Body of pancreas (tissue), 4 donors: ENCODE measurements at regions not wholly inside any gene's neighbourhood (a gene's known extent, or its start where the extent isn't known, plus 50 kb on each side); places are given as distances from the start of the nearest gene placed in this dataset.

ENCODE experiments used
- ATAC-seq: fragments of 150-250 bp; one replicate; pipeline ENCODE4 v1.9.1; 2016
- DNase-seq, 4 donors: peaks; one replicate each; pipeline ENCODE4 v3.0.0-alpha.2; 2019
- H3K27ac ChIP-seq, 4 donors: fragments of 200-600 bp; sonication (generic); 1 replicate in 3 of 4; 2 replicates in 1 of 4; pipeline versions ENCODE4 v1.5.1 to v1.6.1; 2016 to 2019; ENCODE audit warnings: mild to moderate bottlenecking in 1 of 4, mixed read lengths in 1 of 4, moderate library complexity in 1 of 4
- H3K27me3 ChIP-seq, 2 donors: fragments of 200-600 bp; sonication (generic); one replicate each; pipeline ENCODE4 v1.6.0; 2016; ENCODE audit warnings: mild to moderate bottlenecking in 1 of 2
- H3K36me3 ChIP-seq, 2 donors: fragments of 200-600 bp; sonication (generic); replicated peaks in 1 of 2; 2 replicates each; pipeline ENCODE4 v1.5.1; 2016; ENCODE audit warnings: low read depth in 2 of 2; ENCODE audit not compliant: insufficient read depth in 1 of 2
- H3K4me1 ChIP-seq: fragments of 200-600 bp; sonication (generic); one replicate; pipeline ENCODE4 v1.6.0; 2016
- H3K4me3 ChIP-seq, 2 donors: fragments of 200-600 bp; sonication (generic); 1 replicate in 1 of 2; 2 replicates in 1 of 2; pipeline ENCODE4 v1.5.1; 2016 to 2019
- H3K9me3 ChIP-seq, 3 donors: fragments of 200-600 bp; sonication (generic); 1 replicate in 2 of 3; 2 replicates in 1 of 3; pipeline ENCODE4 v1.5.1; 2016
- POLR2A ChIP-seq, 3 donors: fragments of 450-650 bp; IDR thresholded peaks; one replicate each; pipeline ENCODE4 v1.6.1; 2016; ENCODE audit warnings: antibody characterized with exemption in 3 of 3, mild to moderate bottlenecking in 2 of 3
- WGBS, 2 donors: methylation state at CpG; one replicate each; pipeline ENCODE4 v1.1.5; 2017; 5-methylcytosine and 5-hydroxymethylcytosine counted together
- intact Hi-C: fragments of 100-400 bp; cut with DNase I; formaldehyde crosslinking; loops from one replicate; pipeline ENCODE4 v1.15.1; 2023
- TF ChIP-seq, protein P1 (sequence below), 7 experiments: fragments of 450-650 bp in 4 of 7; fragments of 200-600 bp in 3 of 7; sonication (generic) in 3 of 7; IDR thresholded peaks; one replicate each; pipeline ENCODE4 v1.5.1; 2016 to 2019; ENCODE audit warnings: antibody characterized with exemption in 7 of 7

DNA sequence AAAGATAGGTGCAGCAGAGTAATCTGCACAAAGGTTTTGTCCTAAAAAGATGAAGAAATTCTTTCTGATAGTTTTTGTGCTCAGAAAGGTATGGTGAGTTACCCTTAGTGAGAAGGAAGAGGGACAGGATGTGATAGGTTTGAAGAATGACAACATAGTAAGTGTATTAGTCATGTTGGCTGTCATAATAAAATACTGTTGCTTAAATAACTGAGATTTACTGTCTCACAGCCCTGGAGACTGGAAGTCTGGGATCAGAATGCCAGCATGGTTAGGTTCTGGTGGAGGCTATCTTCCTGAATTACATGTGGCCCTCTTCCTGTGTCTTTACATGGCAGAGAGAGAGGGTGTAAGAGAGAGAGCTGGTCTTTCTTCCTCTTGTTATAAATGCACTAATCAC is 965.2 kb downstream of the TTLL7 start:
- DNase-seq: no peak
- TF ChIP-seq POLR2A (IDR thresholded peaks at IDR 0.05): no peak
- TF ChIP-seq, protein P1, sequence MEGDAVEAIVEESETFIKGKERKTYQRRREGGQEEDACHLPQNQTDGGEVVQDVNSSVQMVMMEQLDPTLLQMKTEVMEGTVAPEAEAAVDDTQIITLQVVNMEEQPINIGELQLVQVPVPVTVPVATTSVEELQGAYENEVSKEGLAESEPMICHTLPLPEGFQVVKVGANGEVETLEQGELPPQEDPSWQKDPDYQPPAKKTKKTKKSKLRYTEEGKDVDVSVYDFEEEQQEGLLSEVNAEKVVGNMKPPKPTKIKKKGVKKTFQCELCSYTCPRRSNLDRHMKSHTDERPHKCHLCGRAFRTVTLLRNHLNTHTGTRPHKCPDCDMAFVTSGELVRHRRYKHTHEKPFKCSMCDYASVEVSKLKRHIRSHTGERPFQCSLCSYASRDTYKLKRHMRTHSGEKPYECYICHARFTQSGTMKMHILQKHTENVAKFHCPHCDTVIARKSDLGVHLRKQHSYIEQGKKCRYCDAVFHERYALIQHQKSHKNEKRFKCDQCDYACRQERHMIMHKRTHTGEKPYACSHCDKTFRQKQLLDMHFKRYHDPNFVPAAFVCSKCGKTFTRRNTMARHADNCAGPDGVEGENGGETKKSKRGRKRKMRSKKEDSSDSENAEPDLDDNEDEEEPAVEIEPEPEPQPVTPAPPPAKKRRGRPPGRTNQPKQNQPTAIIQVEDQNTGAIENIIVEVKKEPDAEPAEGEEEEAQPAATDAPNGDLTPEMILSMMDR (IDR thresholded peaks at IDR 0.05): no peak
- H3K27ac ChIP-seq: no peak overlapping the region
- H3K4me1 ChIP-seq: no peaks in the 10 kb centered on the region
- no peak for ATAC-seq
- H3K9me3 ChIP-seq: no peaks in the 10 kb centered on the region
- no peaks in the 10 kb centered on the region for H3K36me3 ChIP-seq
- no peaks in the 10 kb centered on the region for H3K27me3 ChIP-seq
- intact Hi-C loops: no loop called here
- H3K4me3 ChIP-seq: no peak overlapping the region

DNA sequence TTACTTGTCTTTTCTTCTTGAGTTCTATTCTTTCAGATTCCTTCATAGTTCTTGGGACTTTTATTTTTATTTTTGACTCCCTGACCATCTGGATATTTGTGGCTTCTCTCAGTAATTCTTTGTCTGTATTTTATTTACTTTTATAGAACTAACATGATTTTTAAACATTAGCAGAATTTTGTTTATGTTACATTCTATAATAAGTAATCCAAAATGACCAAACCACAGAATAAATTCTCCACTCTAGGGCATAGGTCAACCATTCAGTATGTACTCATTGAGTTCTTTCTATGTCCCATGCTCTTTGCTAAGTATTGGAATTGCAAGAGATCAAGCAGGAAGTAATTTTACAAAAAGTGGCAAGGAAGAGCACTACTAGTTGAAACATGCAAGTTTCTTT is 969.0 kb downstream of the TTLL7 start:
- H3K4me1 ChIP-seq: no peaks in the 10 kb centered on the region
- TF ChIP-seq, protein P1 (IDR thresholded peaks at IDR 0.05): no peak
- TF ChIP-seq POLR2A (IDR thresholded peaks at IDR 0.05): no peak
- no peaks in the 10 kb centered on the region for H3K9me3 ChIP-seq
- no peak overlapping the region for H3K27ac ChIP-seq
- no peaks in the 10 kb centered on the region for H3K27me3 ChIP-seq
- no peak for DNase-seq
- no peak for ATAC-seq
- intact Hi-C loops: no loop called here
- H3K36me3 ChIP-seq: no peaks in the 10 kb centered on the region
- H3K4me3 ChIP-seq: no peak overlapping the region

DNA sequence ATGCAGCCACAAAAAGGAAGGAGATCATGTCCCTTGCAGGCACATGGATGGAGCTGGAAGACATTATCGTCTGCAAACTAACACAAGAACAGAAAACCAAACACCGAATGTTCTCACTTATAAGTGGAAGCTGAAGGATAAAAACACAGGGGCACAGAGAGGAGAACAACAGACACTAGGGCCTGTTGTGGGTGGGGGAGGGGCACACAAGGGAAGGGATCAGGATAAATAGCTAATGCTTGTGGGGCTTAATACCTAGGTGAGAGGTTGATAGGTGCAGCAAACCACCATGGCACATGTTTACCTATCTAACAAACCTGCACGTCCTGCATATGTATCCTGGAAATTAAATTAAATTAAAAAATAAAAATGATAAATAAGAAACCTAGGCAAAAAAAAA is 969.9 kb downstream of the TTLL7 start:
- 90 to 92% methylated on average over 3 of the region's 3 CpGs for WGBS, 2 donors
- DNase-seq: no peak
- Histone ChIP-seq H3K27ac (no peak overlapping the region), H3K27me3 (no peaks in the 10 kb centered on the region), H3K9me3 (no peaks in the 10 kb centered on the region), H3K36me3 (no peaks in the 10 kb centered on the region), H3K4me3 (no peak overlapping the region), H3K4me1 (no peaks in the 10 kb centered on the region)
- intact Hi-C loops: no loop called here
- no peak for TF ChIP-seq POLR2A (IDR thresholded peaks at IDR 0.05)
- TF ChIP-seq, protein P1 (IDR thresholded peaks at IDR 0.05): no peak
- no peak for ATAC-seq

DNA sequence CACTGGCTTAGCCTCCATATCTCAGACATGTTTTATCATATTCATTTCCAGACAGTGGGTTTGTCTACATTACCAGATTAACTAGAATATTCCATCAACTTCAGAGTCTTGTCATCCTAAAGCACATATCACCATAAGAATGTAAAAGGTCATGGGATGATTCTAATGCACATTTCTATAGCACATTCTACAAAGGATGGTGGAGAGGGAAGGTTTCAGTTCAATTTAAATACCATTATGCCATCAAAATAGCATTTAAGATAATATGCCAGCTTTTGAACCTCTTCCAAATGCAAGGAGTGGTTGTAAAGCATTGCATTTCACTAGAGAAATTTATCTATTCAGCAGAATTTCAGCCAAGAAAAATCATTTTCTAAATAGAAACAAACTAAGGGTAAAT is 970.5 kb downstream of the TTLL7 start:
- intact Hi-C loops: no loop called here
- no peak for TF ChIP-seq POLR2A (IDR thresholded peaks at IDR 0.05)
- TF ChIP-seq, protein P1 (IDR thresholded peaks at IDR 0.05): no peak

DNA sequence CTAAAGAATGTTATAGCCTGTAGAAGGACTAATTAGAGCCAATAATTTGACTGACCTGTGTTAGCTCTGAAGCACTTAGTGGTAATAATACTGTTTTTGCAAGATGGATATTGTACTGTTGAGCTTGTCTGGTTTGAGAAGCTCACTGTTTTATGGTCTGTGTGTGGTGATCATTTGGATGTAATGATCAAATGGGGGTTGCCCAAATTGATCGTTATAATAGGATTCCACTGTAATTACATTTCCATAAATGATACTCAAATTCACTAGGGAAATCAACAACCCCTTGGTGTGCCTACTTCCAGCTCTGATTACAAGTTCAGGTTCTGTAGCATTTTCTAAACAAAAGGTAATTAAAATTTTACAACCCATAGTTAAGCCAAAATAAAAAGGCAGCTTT is 971.4 kb downstream of the TTLL7 start:
- intact Hi-C loops: no loop called here
- DNase-seq (no peak), ATAC-seq (no peak)
- no peaks in the 10 kb centered on the region for H3K27me3 ChIP-seq
- TF ChIP-seq POLR2A (IDR thresholded peaks at IDR 0.05): no peak
- TF ChIP-seq, protein P1 (IDR thresholded peaks at IDR 0.05): no peak
- WGBS, 2 donors: 81 to 96% methylated on average over 1 of the region's 1 CpG
- H3K4me1 ChIP-seq: no peaks in the 10 kb centered on the region
- H3K4me3 ChIP-seq: no peak overlapping the region
- no peaks in the 10 kb centered on the region for H3K9me3 ChIP-seq
- H3K36me3 ChIP-seq: no peaks in the 10 kb centered on the region
- no peak overlapping the region for H3K27ac ChIP-seq

More for the DNA sequence above, 970.5 kb downstream of the TTLL7 start:
- H3K27me3 ChIP-seq: no peaks in the 10 kb centered on the region
- DNase-seq (no peak), ATAC-seq (no peak)
- no peaks in the 10 kb centered on the region for H3K9me3 ChIP-seq
- no peaks in the 10 kb centered on the region for H3K4me1 ChIP-seq
- no peaks in the 10 kb centered on the region for H3K36me3 ChIP-seq
- no peak overlapping the region for H3K27ac ChIP-seq
- no peak overlapping the region for H3K4me3 ChIP-seq
